HG02938 (cell line): ENCODE measurements at regions not wholly inside any gene's neighbourhood (a gene's known extent, or its start where the extent isn't known, plus 50 kb on each side); places are given as distances from the start of the nearest gene placed in this dataset.
"Not testable (repeated sequence)": the region's sequence is repeated elsewhere in the genome, so short reads cannot be mapped to it uniquely, and the experiment has no call there.

Experiments used
- ATAC-seq: cut with Tn5 transposase; IDR thresholded peaks from one replicate; pipeline ENCODE4 v1.9.1; 2021; ENCODE audit warnings: mild to moderate bottlenecking, moderate library complexity; ENCODE audit not compliant: unreplicated experiment

GRCh38 chr5:17755406-17755805, 121.1 kb downstream of the TAF11L14 start:
- ATAC-seq = not testable (repeated sequence)

GRCh38 chr5:17761326-17761725, 127.1 kb downstream of the TAF11L14 start:
- no peak for ATAC-seq

DNA sequence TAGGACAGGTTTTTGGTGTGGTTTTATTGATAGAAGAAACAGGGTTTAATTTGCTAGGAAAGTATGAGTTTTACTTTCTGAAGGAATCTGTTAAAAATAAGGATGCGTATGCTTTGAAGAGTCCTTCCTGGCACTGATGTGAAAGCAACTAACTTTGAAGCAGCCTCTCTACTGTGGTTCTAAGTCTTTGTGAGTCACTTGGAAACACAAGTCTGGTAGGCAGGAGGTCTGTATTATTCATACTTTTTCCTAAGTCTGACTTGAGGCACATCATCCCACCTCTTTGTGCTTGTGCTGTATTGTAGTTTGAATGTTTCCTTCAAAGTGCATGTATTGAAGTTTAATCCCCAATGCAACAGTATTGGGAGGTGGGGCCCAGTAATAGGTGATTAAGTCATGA, 129.0 kb downstream of the TAF11L14 start:
- no peak for ATAC-seq

GRCh38 chr5:17766031-17766430, 131.8 kb downstream of the TAF11L14 start:
- no peak for ATAC-seq

GRCh38 chr5:17769277-17769676, 135.0 kb downstream of the TAF11L14 start:
- ATAC-seq = no peak

DNA sequence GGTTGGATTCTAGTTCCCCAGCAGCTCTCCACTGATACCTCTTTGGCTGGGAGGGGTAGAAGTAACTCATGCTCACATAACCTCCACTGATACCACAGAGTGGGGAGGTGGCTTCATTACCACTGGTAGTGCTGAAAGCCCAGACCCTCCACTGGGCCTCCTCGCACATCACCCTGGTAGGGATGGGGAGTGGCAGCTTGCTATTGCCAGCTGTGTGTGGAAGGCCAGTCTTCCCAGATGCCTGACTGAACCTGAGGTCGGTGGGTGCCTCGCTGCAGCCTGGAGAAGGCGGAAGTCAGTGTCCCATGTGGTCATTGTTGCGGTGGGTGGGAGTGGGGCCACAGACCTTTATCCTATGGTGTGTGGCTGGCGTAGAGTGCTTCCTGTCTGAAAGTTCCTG, 138.0 kb downstream of the TAF11L14 start:
- ATAC-seq = no peak

DNA sequence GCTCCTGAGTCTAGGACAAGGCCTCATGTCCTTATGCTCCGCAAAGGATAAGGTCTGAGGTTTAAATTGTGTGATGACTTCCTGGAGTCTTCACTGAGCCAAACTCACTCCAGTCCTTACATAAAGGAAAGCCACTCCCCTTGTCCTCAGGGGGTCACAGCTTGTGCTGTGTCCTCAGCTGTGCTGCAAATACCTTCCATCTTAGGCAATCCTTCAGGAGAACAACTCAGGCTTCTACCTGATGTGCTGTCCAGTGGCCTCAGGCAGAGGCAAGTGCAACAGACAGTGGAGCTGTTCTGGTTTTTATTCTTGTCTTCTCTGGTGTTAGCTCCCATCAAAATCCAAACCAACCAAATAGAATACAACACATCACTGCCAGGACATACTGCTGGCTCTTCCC, 151.5 kb downstream of the TAF11L14 start:
- ATAC-seq = no peak

DNA sequence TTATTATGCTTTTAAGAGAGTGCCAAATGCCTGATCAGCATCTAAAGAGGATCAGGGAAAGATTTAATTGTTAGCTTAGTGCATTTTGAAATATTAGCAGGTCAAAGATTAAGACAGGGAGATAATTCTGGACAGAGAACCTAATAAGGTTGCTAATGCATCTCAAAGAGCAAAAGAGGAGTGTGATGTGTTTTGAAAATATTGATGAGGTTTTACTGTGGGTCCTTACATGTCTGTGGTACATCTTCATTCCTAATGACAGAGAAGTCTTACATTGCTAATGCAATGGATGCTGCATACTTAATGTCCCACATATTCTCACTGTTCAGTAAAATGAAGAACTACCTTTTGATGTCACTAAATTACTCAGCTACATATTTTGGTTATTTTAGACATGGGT, 154.1 kb downstream of the TAF11L14 start:
- no peak for ATAC-seq

GRCh38 chr5:17794201-17794600, 159.9 kb downstream of the TAF11L14 start:
- no peak for ATAC-seq

DNA sequence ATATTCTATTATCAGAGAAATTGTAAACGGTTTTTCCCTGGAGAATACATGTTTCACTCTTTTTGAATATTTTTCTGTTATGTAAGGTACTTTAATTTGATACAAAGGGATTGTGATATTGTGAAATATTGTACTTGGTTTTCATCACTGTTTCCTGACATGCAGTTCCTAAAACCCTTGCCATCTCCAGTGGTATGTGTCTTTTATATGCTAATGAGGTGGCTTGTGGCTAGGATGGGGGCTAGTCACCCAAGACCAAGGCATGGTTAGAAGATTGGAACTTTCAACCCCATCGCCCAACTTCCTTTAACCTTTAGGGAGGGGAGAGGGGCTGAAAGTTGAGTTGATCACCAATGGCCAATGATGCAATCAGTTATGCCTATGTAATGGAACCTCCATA, 160.6 kb downstream of the TAF11L14 start:
- no peak for ATAC-seq

GRCh38 chr5:17796142-17796541, 161.9 kb downstream of the TAF11L14 start:
- no peak for ATAC-seq

GRCh38 chr5:17796757-17797396, 162.6 kb downstream of the TAF11L14 start:
- ATAC-seq = no peak

- no peak for ATAC-seq
Observed at GRCh38 chr5:17799521-17799920, 165.3 kb downstream of the TAF11L14 start.

DNA sequence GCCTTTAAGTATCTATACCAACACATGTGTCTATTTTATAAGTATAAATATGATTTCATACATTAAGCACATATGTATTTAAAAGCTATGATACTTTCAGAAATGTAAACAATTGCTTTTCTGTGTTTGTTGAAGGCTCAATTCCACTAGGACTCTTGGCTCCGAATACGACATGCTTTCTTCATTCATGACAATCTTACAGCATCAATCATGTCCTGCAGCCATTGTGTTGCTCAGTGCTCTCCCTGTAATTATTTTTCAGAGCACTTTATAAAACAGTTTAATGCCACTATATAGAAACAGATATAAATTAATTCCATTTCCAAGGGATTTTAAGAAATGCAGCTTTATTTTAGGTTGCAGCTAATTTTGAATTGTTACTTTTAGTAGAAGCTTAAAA, 167.3 kb downstream of the TAF11L14 start:
- no peak for ATAC-seq

DNA sequence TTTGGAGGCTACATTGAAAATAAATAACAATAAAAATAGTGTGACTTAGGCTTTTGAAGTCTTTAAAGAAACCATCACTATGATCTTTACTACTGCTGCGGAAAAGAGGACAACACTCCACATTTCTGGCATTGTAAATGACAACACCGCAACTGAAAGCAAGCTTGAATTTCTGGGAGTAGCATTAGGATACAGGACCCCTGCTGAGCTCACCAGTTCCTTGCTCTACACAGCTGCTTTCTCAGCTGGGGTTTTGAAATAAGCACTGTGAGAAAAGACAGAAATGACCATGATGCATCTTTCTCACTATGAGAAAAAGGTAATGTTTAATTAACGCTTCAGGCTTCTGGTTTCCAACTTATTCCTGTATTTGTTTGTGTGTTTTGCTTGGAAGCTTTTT, 168.0 kb downstream of the TAF11L14 start:
- no peak for ATAC-seq

DNA sequence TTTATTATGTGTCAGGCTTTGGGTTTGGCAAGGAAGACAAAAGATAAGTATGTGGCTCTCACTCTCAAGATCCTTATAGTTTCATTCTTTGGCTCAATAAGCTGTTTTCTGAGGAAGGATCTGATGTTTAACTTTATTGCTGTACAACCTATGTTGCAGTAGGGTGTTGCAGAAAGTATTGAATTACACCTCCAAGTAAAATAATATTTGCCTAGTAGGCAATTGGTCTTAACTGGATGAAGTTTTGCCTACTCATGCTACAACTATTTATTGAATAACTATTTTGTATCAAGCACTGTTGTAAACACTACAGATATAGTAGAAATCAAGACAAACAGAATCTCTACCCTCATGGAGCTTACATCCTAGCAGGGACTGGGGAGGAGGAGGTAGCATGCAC, 169.7 kb downstream of the TAF11L14 start:
- no peak for ATAC-seq

DNA sequence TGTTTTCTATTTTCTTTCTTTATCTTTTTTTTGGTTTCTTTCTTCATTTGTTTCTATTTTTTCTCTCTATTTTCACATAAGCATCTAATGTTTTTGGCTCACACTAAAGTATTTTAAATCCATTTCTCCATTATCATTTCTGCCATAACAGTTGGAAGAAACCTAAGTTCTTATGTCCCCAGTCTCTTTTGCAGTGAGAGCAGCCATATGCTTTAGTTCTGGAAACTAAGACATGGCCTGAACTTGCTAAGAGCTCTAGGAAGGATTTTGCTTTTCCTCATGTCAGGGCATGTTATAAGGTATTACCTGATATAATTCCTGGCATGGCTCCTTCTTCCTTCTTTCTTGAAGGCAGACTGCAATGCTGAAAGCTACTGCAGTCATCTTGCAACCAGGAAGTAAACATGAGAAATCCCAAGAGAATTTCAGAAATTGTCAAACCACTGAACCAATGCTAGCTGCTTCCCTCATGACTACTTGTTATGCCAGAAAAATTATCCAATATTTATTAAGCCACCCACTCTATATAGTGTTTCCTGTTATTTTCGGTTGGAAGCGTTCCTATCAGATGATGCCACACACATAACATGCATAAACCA, 171.1 kb downstream of the TAF11L14 start:
- ATAC-seq = no peak

DNA sequence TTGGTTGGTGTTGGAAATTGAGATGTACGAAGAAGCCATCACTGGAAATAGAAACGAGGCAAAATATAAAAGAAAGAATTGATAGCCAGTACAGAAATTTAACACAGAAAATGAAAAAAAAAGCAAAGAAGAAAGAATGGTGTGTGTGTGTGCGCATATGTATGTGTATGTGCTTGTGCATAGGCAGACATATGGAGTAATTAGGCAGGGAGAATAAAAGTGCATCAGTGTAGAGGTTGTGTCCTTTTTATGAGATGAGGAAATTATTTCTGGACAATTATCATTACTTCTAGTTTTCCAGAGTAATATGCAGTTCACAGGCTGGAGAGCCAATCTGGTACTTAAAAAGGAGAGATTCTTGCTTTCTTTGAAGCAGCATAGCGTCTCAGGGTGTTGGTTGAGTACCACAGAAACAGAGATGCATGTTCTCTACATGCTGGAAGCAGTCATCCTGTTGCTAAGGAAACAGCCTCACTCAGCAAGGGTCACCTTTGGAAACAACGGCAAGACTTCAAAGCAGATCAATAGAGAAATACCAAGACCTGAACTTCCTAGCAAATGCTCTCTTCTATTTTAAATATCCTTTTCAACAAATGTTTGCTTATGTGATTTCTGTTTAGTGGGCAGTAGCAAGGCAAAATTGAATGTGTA, 172.7 kb downstream of the TAF11L14 start:
- no peak for ATAC-seq

DNA sequence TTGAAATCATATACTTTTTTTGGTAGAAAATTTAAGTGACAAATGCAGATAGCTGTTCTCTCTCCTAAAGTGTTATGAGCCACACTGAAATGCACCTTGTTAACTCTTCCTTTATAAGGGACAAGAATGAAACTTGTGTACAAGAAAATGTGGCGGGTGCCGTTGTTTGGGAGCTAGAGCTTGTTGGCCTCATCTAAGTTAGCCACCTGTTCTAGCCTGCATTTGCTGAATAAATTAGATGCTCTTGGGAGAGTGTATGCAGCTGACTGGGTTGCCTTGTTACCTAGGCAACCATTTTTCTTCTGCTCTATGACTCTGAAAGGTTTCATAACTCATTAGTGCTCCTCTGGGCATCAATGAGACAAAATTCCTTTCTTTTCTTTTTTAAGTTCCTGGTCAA, 174.3 kb downstream of the TAF11L14 start:
- ATAC-seq = no peak

DNA sequence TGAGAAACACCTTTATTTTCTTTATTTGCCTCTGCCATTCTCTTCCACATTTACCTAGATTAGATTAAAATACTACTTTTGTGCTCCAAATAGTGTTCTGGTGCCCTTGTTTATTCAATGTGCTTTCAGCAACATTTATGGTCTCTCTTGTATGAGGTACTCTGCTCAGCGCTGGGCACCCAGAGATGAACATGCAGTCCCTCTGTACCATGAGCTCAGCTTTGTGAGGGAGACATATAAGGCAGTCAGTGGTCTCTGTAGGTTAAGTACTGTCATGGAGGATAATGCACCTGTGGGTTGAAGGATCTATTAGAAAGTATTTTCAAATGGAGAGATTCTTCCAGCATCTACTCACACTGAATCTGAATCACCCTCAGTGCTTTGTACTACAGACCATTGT, 176.5 kb downstream of the TAF11L14 start:
- no peak for ATAC-seq

- no peak for ATAC-seq
Observed at GRCh38 chr5:17813214-17813613, 179.0 kb downstream of the TAF11L14 start.

DNA sequence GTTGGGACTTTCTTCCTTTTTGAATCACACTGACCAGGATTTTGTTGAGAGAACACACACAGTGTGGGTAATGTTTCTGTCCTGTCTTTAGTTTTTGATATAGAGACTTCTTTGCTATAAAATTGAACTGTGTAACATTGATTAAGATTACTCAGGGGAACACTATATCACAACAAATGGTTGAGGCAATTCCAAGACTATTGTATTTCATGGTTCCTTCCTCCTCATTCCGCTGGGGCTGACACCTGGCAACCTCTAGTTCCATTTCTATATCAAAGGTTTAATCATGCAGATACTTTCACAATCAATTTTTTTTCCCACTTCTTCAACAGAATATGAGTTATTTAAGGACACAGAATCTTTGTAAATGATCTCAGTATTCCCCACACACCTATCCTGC, 182.2 kb downstream of the TAF11L14 start:
- no peak for ATAC-seq

GRCh38 chr5:17816944-17817343, 182.7 kb downstream of the TAF11L14 start:
- no peak for ATAC-seq
